H1 (cell line): ENCODE measurements at regions not wholly inside any gene's neighbourhood (a gene's known extent, or its start where the extent isn't known, plus 50 kb on each side); places are given as distances from the start of the nearest gene placed in this dataset.

Experiments used
- ATF3 ChIP-seq: IDR thresholded peaks from 2 replicates; pipeline ENCODE4 v1.6.1; 2011; ENCODE audit warnings: low read depth, mild to moderate bottlenecking, low read length; ENCODE audit not compliant: insufficient read depth
- CHD7 ChIP-seq: fragments of 300-600 bp; sonication (generic); IDR thresholded peaks from 2 replicates; pipeline ENCODE4 v1.7.1; 2012; ENCODE audit warnings: low read length, moderate library complexity, mild to moderate bottlenecking, inconsistent platforms; ENCODE audit not compliant: insufficient replicate concordance
- NRF1 ChIP-seq: IDR thresholded peaks from 2 replicates; pipeline ENCODE4 v1.6.1; 2011; ENCODE audit warnings: mild to moderate bottlenecking, low read depth, low read length, improper control_type of control experiment
- RXRA ChIP-seq: IDR thresholded peaks from 2 replicates; pipeline ENCODE4 v1.6.1; 2011; ENCODE audit warnings: low read depth, mild to moderate bottlenecking, low read length, moderate library complexity; ENCODE audit not compliant: insufficient read depth
- SP1 ChIP-seq: IDR thresholded peaks from 2 replicates; pipeline ENCODE4 v1.6.1; 2011; ENCODE audit warnings: low read depth, low read length
- SUZ12 ChIP-seq: fragments of 200-600 bp; sonication (generic); IDR thresholded peaks from 2 replicates; pipeline ENCODE4 v1.6.1; 2012; ENCODE audit warnings: mild to moderate bottlenecking, inconsistent platforms, low read length, moderate library complexity, mixed read lengths
- USF2 ChIP-seq: IDR thresholded peaks from 2 replicates; pipeline ENCODE4 v1.6.1; 2011; ENCODE audit warnings: low read length, improper control_type of control experiment

GRCh38 chr5:91867799-91868198 is 484.7 kb upstream of the ARRDC3 start (continued):
- TF ChIP-seq CHD7, result no peak
- TF ChIP-seq SP1, result no peak
- no peak for TF ChIP-seq NRF1
- no peak for TF ChIP-seq USF2
- TF ChIP-seq RXRA, result no peak
- no peak for TF ChIP-seq SUZ12
- no peak for TF ChIP-seq ATF3
